KMS-11 (cell line): ENCODE measurements at regions not wholly inside any gene's neighbourhood (a gene's known extent, or its start where the extent isn't known, plus 50 kb on each side); places are given as distances from the start of the nearest gene placed in this dataset.

Experiments
- H2AFZ ChIP-seq: fragments of 200-600 bp; sonication (generic); 2 replicates; pipeline ENCODE4 v1.6.1; 2016; ENCODE audit warnings: antibody characterized with exemption, mixed run types, low read depth
- H3K27ac ChIP-seq: fragments of 200-600 bp; sonication (generic); 2 replicates; pipeline ENCODE4 v1.6.1; 2016; ENCODE audit warnings: mild to moderate bottlenecking, mixed run types
- H3K27me3 ChIP-seq: fragments of 200-600 bp; sonication (generic); 2 replicates; pipeline ENCODE4 v1.6.1; 2017; ENCODE audit warnings: mild to moderate bottlenecking, low read depth, mixed run types, moderate library complexity; ENCODE audit not compliant: insufficient read depth
- H3K36me3 ChIP-seq: fragments of 200-600 bp; sonication (generic); 2 replicates; pipeline ENCODE4 v1.6.1; 2017; ENCODE audit warnings: mild to moderate bottlenecking, mixed run types; ENCODE audit not compliant: insufficient read depth
- H3K4me1 ChIP-seq: fragments of 200-600 bp; sonication (generic); 2 replicates; pipeline ENCODE4 v1.6.1; 2016; ENCODE audit warnings: mild to moderate bottlenecking, low read depth, mixed run types; ENCODE audit not compliant: poor library complexity, severe bottlenecking
- H3K4me2 ChIP-seq: fragments of 200-600 bp; sonication (generic); 2 replicates; pipeline ENCODE4 v1.7.0; 2016; ENCODE audit warnings: mild to moderate bottlenecking, mixed run types
- H3K4me3 ChIP-seq: fragments of 200-600 bp; sonication (generic); IDR thresholded peaks from 2 replicates; pipeline ENCODE4 v1.6.1; 2017; ENCODE audit warnings: low read depth, low read length, mixed read lengths; ENCODE audit not compliant: insufficient read depth
- H3K79me2 ChIP-seq: fragments of 200-600 bp; sonication (generic); 2 replicates; pipeline ENCODE4 v1.6.1; 2016; ENCODE audit warnings: low read depth, mixed run types; ENCODE audit not compliant: insufficient read depth
- H3K9ac ChIP-seq: fragments of 200-600 bp; sonication (generic); 2 replicates; pipeline ENCODE4 v1.6.1; 2016; ENCODE audit warnings: mild to moderate bottlenecking, mixed run types
- H4K20me1 ChIP-seq: fragments of 200-600 bp; sonication (generic); 2 replicates; pipeline ENCODE4 v1.6.1; 2016; ENCODE audit warnings: mild to moderate bottlenecking, mixed run types; ENCODE audit not compliant: insufficient read depth
- TF ChIP-seq, protein P1 (sequence below): fragments of 200-600 bp; sonication (generic); conservative IDR thresholded peaks from 2 replicates; pipeline ENCODE4 v1.6.1; 2017; ENCODE audit warnings: low read depth, mild to moderate bottlenecking, antibody characterized with exemption, low read length, moderate library complexity, mixed read lengths

- Histone ChIP-seq H3K4me3 (no peak overlapping the region), H3K4me1 (no peaks in the 10 kb centered on the region), H3K9ac (no peak overlapping the region), H3K27me3 (no peaks in the 10 kb centered on the region), H3K79me2 (no peaks in the 10 kb centered on the region), H3K4me2 (no peak overlapping the region), H3K36me3 (no peaks in the 10 kb centered on the region), H4K20me1 (no peaks in the 10 kb centered on the region), H3K27ac (no peak overlapping the region), H2AFZ (no peak overlapping the region)
- TF ChIP-seq, protein P1, sequence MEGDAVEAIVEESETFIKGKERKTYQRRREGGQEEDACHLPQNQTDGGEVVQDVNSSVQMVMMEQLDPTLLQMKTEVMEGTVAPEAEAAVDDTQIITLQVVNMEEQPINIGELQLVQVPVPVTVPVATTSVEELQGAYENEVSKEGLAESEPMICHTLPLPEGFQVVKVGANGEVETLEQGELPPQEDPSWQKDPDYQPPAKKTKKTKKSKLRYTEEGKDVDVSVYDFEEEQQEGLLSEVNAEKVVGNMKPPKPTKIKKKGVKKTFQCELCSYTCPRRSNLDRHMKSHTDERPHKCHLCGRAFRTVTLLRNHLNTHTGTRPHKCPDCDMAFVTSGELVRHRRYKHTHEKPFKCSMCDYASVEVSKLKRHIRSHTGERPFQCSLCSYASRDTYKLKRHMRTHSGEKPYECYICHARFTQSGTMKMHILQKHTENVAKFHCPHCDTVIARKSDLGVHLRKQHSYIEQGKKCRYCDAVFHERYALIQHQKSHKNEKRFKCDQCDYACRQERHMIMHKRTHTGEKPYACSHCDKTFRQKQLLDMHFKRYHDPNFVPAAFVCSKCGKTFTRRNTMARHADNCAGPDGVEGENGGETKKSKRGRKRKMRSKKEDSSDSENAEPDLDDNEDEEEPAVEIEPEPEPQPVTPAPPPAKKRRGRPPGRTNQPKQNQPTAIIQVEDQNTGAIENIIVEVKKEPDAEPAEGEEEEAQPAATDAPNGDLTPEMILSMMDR = no peak
These were observed 337.1 kb upstream of the OR4E1 start for GRCh38 chr14:22010545-22011252.

DNA sequence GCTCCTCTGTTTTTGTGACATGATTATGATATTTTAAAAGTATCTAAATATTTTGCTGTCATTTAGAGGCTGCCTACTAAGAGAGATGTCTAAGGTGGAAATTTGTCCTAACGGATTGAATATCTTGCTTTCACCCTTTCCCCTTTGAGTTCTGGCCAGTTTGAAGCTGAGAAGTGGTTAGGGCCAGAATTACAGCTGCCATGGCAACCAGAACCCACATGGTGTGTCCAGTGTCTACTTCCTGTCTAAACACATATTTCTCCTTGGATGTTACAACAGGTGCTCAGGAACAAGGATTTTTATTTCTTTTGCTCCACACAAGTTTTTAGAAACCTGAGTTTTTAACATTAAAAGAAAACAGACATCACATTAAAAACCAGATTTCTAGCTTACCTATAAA, 335.1 kb upstream of the OR4E1 start:
- H3K36me3 ChIP-seq = no peaks in the 10 kb centered on the region
- H3K4me2 ChIP-seq = no peak overlapping the region
- TF ChIP-seq, protein P1 = no peak
- H4K20me1 ChIP-seq = no peaks in the 10 kb centered on the region
- H2AFZ ChIP-seq = no peak overlapping the region
- no peaks in the 10 kb centered on the region for H3K27me3 ChIP-seq
- H3K79me2 ChIP-seq = no peaks in the 10 kb centered on the region
- no peaks in the 10 kb centered on the region for H3K4me1 ChIP-seq
- H3K9ac ChIP-seq = no peak overlapping the region
- no peak overlapping the region for H3K4me3 ChIP-seq
- no peak overlapping the region for H3K27ac ChIP-seq

DNA sequence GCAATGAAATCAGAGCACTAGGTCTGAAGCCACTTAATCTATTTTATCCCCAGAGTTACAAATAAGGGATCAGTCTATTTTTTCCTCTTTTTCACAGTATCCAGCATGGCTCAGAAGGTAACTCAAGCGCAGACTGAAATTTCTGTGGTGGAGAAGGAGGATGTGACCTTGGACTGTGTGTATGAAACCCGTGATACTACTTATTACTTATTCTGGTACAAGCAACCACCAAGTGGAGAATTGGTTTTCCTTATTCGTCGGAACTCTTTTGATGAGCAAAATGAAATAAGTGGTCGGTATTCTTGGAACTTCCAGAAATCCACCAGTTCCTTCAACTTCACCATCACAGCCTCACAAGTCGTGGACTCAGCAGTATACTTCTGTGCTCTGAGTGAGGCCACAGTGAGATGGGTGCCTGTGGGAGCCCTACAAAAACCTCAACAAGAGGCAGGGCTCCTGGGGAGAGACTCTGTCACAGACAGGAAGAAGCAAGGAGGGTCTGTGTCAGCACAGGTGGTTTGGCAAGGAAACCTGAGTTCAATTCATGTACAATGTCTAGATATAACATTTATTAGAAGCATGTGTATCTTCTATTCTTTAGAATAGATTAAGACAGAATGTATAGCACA, 334.3 kb upstream of the OR4E1 start:
- Histone ChIP-seq H3K4me3 (no peak overlapping the region), H3K4me1 (no peaks in the 10 kb centered on the region), H3K79me2 (no peaks in the 10 kb centered on the region), H3K36me3 (no peaks in the 10 kb centered on the region), H3K9ac (no peak overlapping the region), H3K27me3 (no peaks in the 10 kb centered on the region), H3K27ac (no peak overlapping the region), H3K4me2 (no peak overlapping the region), H2AFZ (no peak overlapping the region), H4K20me1 (no peaks in the 10 kb centered on the region)
- TF ChIP-seq, protein P1 = no peak

GRCh38 chr14:22007363-22007762, 333.7 kb upstream of the OR4E1 start:
- TF ChIP-seq, protein P1 = no peak
- H3K27me3 ChIP-seq = no peaks in the 10 kb centered on the region
- H4K20me1 ChIP-seq = no peaks in the 10 kb centered on the region
- no peak overlapping the region for H3K27ac ChIP-seq
- no peak overlapping the region for H3K9ac ChIP-seq
- no peaks in the 10 kb centered on the region for H3K79me2 ChIP-seq
- H2AFZ ChIP-seq = no peak overlapping the region
- H3K4me1 ChIP-seq = no peaks in the 10 kb centered on the region
- no peaks in the 10 kb centered on the region for H3K36me3 ChIP-seq
- no peak overlapping the region for H3K4me2 ChIP-seq
- no peak overlapping the region for H3K4me3 ChIP-seq
